GM13977 (cell line): ENCODE measurements at regions not wholly inside any gene's neighbourhood (a gene's known extent, or its start where the extent isn't known, plus 50 kb on each side); places are given as distances from the start of the nearest gene placed in this dataset.

Source experiments
- DNase-seq: peaks from one replicate; pipeline ENCODE4 v3.0.0; 2012; ENCODE audit warnings: low spot score
- CTCF ChIP-seq: IDR thresholded peaks from 2 replicates; pipeline ENCODE4 v1.5.1; 2012; ENCODE audit warnings: mild to moderate bottlenecking, control low read depth; ENCODE audit not compliant: insufficient read depth; ENCODE audit errors: extremely low read depth, missing control alignments
- in situ Hi-C: fragments of 300-500 bp; cut with MboI; formaldehyde crosslinking; loops from one replicate; pipeline ENCODE4 v1.12.0; 2022; ENCODE audit warnings: low sequenced_read_pairs, low pct_unique_long_range_greater_than_20kb, mixed read lengths, inconsistent platforms; ENCODE audit not compliant: unreplicated experiment

- DNase-seq, result no peak
- no peak for TF ChIP-seq CTCF
- in situ Hi-C loops, result no loop called here
Observed at GRCh38 chr3:41073190-41073589, 126.1 kb upstream of the CTNNB1 start.

- no peak for TF ChIP-seq CTCF
- in situ Hi-C loops, result no loop called here
- DNase-seq, result no peak
Observed at GRCh38 chr3:41075975-41076374, 123.3 kb upstream of the CTNNB1 start.

- TF ChIP-seq CTCF, result no peak
- in situ Hi-C loops, result no loop called here
Observed at GRCh38 chr3:41076399-41076798, 122.9 kb upstream of the CTNNB1 start.

GRCh38 chr3:41080141-41080540 is 119.2 kb upstream of the CTNNB1 start:
- TF ChIP-seq CTCF, result no peak
- no peak for DNase-seq
- in situ Hi-C loops, result no loop called here

More at GRCh38 chr3:41076399-41076798, 122.9 kb upstream of the CTNNB1 start:
- no peak for DNase-seq

- no peak for TF ChIP-seq CTCF
- in situ Hi-C loops, result no loop called here
- no peak for DNase-seq
Observed at GRCh38 chr3:41088882-41089281, 110.4 kb upstream of the CTNNB1 start.

- DNase-seq, result no peak
- no peak for TF ChIP-seq CTCF
- in situ Hi-C loops, result no loop called here
Observed at GRCh38 chr3:41089566-41089965, 109.7 kb upstream of the CTNNB1 start.

- TF ChIP-seq CTCF, result no peak
- no peak for DNase-seq
- in situ Hi-C loops, result no loop called here
Observed at GRCh38 chr3:41092844-41093243, 106.5 kb upstream of the CTNNB1 start.
